Liver (tissue), 8 donors: ENCODE measurements at regions not wholly inside any gene's neighbourhood (a gene's known extent, or its start where the extent isn't known, plus 50 kb on each side); places are given as distances from the start of the nearest gene placed in this dataset.

Experiments used
- DNase-seq: peaks from one replicate; pipeline ENCODE4 v3.0.0-alpha.2; 2017; ENCODE audit warnings: low spot score
- H3K27ac ChIP-seq, 2 donors: one replicate each; pipeline ENCODE4 v1.7.0; 2013; ENCODE audit warnings: inconsistent platforms in 2 of 2, low read length in 2 of 2, control low read depth in 1 of 2, low read depth in 1 of 2, mild to moderate bottlenecking in 1 of 2
- H3K27me3 ChIP-seq, 4 donors: one replicate each; pipeline versions ENCODE4 v1.6.1 to v1.7.0; 2013; ENCODE audit warnings: low read length in 3 of 4, inconsistent platforms in 1 of 4, mild to moderate bottlenecking in 1 of 4, moderate library complexity in 1 of 4; ENCODE audit not compliant: control insufficient read depth in 4 of 4, insufficient read depth in 4 of 4
- H3K36me3 ChIP-seq, 4 donors: one replicate each; pipeline versions ENCODE4 v1.6.1 to v1.7.0; 2013; ENCODE audit warnings: low read length in 3 of 4, mild to moderate bottlenecking in 3 of 4, low read depth in 1 of 4, moderate library complexity in 1 of 4; ENCODE audit not compliant: control insufficient read depth in 4 of 4, insufficient read depth in 3 of 4
- H3K4me1 ChIP-seq, 4 donors: one replicate each; pipeline versions ENCODE4 v1.6.1 to v1.7.0; 2013; ENCODE audit warnings: low read length in 3 of 4, mild to moderate bottlenecking in 3 of 4, moderate library complexity in 1 of 4; ENCODE audit not compliant: control insufficient read depth in 4 of 4, insufficient read depth in 4 of 4
- H3K4me3 ChIP-seq, 3 donors: one replicate each; pipeline versions ENCODE4 v1.6.1 to v1.7.0; 2013; ENCODE audit warnings: low read length in 3 of 3, control low read depth in 1 of 3, low read depth in 1 of 3, mild to moderate bottlenecking in 1 of 3
- H3K9ac ChIP-seq, 2 donors: one replicate each; pipeline ENCODE4 v1.7.0; 2013; ENCODE audit warnings: low read length in 2 of 2, mild to moderate bottlenecking in 2 of 2, moderate library complexity in 2 of 2, control low read depth in 1 of 2, low read depth in 1 of 2
- H3K9me3 ChIP-seq, 4 donors: one replicate each; pipeline versions ENCODE4 v1.6.1 to v1.7.0; 2013; ENCODE audit warnings: low read length in 3 of 4; ENCODE audit not compliant: control insufficient read depth in 4 of 4
- ATF3 ChIP-seq: IDR thresholded peaks from 2 replicates; pipeline ENCODE4 v1.6.1; 2016; ENCODE audit warnings: antibody characterized with exemption
- CTCF ChIP-seq: fragments of 150-350 bp; IDR thresholded peaks from 2 replicates; pipeline ENCODE4 v1.5.1; 2017; ENCODE audit warnings: improper control_type of control experiment, low read depth, low read length; ENCODE audit not compliant: missing input control
- EGR1 ChIP-seq, 2 donors: IDR thresholded peaks; 2 replicates each; pipeline ENCODE4 v1.6.1; 2016 to 2018; ENCODE audit warnings: antibody characterized with exemption in 2 of 2, low read depth in 2 of 2
- FOXA1 ChIP-seq: IDR thresholded peaks from 2 replicates; pipeline ENCODE4 v1.6.1; 2016; ENCODE audit warnings: antibody characterized with exemption
- FOXA2 ChIP-seq: IDR thresholded peaks from 2 replicates; pipeline ENCODE4 v1.6.1; 2016; ENCODE audit warnings: antibody characterized with exemption
- GABPA ChIP-seq, 2 donors: IDR thresholded peaks in 1 of 2; conservative IDR thresholded peaks in 1 of 2; 2 replicates each; pipeline ENCODE4 v1.6.1; 2016; ENCODE audit warnings: antibody characterized with exemption in 2 of 2, mild to moderate bottlenecking in 1 of 2, moderate library complexity in 1 of 2
- HNF4A ChIP-seq, 2 donors: conservative IDR thresholded peaks; 2 replicates each; pipeline ENCODE4 v1.6.1; 2016; ENCODE audit warnings: antibody characterized with exemption in 2 of 2, mild to moderate bottlenecking in 2 of 2
- HNF4G ChIP-seq: IDR thresholded peaks from 2 replicates; pipeline ENCODE4 v1.6.1; 2016; ENCODE audit warnings: antibody characterized with exemption
- JUND ChIP-seq, 2 donors: IDR thresholded peaks; 2 replicates each; pipeline ENCODE4 v1.6.1; 2016; ENCODE audit warnings: antibody characterized with exemption in 2 of 2
- MAX ChIP-seq: IDR thresholded peaks from 2 replicates; pipeline ENCODE4 v1.6.1; 2016; ENCODE audit warnings: antibody characterized with exemption
- NR2F2 ChIP-seq: IDR thresholded peaks from 2 replicates; pipeline ENCODE4 v1.6.1; 2016; ENCODE audit warnings: antibody characterized with exemption
- RAD21 ChIP-seq, 2 donors: IDR thresholded peaks; 2 replicates each; pipeline ENCODE4 v1.6.1; 2016; ENCODE audit warnings: antibody characterized with exemption in 2 of 2, mild to moderate bottlenecking in 2 of 2
- REST ChIP-seq: IDR thresholded peaks from 2 replicates; pipeline ENCODE4 v1.6.1; 2016; ENCODE audit warnings: antibody characterized with exemption, mild to moderate bottlenecking
- RXRA ChIP-seq, 2 donors: IDR thresholded peaks; 2 replicates each; pipeline ENCODE4 v1.6.1; 2017 to 2018; ENCODE audit warnings: antibody characterized with exemption in 2 of 2, mild to moderate bottlenecking in 1 of 2
- SP1 ChIP-seq: IDR thresholded peaks from 2 replicates; pipeline ENCODE4 v1.6.1; 2018; ENCODE audit warnings: antibody characterized with exemption, mild to moderate bottlenecking
- TAF1 ChIP-seq: conservative IDR thresholded peaks from 2 replicates; pipeline ENCODE4 v1.6.1; 2016; ENCODE audit warnings: antibody characterized with exemption, mild to moderate bottlenecking
- YY1 ChIP-seq: IDR thresholded peaks from 2 replicates; pipeline ENCODE4 v1.6.1; 2016; ENCODE audit warnings: antibody characterized with exemption, mild to moderate bottlenecking
- ZBTB33 ChIP-seq: IDR thresholded peaks from 2 replicates; pipeline ENCODE4 v1.6.1; 2016; ENCODE audit warnings: antibody characterized with exemption
- WGBS: extraction: QIAGEN DNeasy Blood & Tissue Kit; methylation state at CpG from one replicate; pipeline ENCODE4 v1.1.7; 2013; 5-methylcytosine and 5-hydroxymethylcytosine counted together
- donor health status: healthy.
- donor health status: healthy.
- donor health status: healthy.
- donor health status: healthy.
- donor health status: healthy.

GRCh38 chr5:5799826-5800225 is 377.3 kb downstream of the ICE1 start:
- Histone ChIP-seq H3K36me3 (no peaks in the 10 kb centered on the region), H3K9ac (no peak overlapping the region), H3K27me3 (no peaks in the 10 kb centered on the region), H3K27ac (no peak overlapping the region), H3K9me3 (no peaks in the 10 kb centered on the region), H3K4me1 (peaks cover 4 to 20% (median 15%) of the 10 kb centered on the region in 4 donors), H3K4me3 (no peak overlapping the region)
- WGBS = 80% methylated on average over 3 of the region's 3 CpGs
- TF ChIP-seq JUND (IDR thresholded peaks at IDR 0.05) (no peak), RXRA (IDR thresholded peaks at IDR 0.05) (no peak), FOXA2 (no peak), HNF4A (conservative IDR thresholded peaks at IDR 0.05) (no peak), FOXA1 (no peak), RAD21 (IDR thresholded peaks at IDR 0.05) (no peak)
- DNase-seq = no peak

- Histone ChIP-seq H3K9me3 (no peaks in the 10 kb centered on the region), H3K4me1 (peaks cover 6 to 22% (median 18%) of the 10 kb centered on the region in 4 donors), H3K9ac (no peak overlapping the region), H3K36me3 (no peaks in the 10 kb centered on the region), H3K27ac (peak overlapping the region in 1 of 2 donors; percentile 6), H3K27me3 (no peaks in the 10 kb centered on the region), H3K4me3 (no peak overlapping the region)
- no peak for DNase-seq
- no peak for TF ChIP-seq TAF1
- TF ChIP-seq FOXA2 = peak; percentile 66
- TF ChIP-seq YY1 = peak; percentile 48
- peak; percentile 13 for TF ChIP-seq SP1
- TF ChIP-seq ZBTB33 = peak; percentile 26
- no peak for TF ChIP-seq EGR1 (IDR thresholded peaks at IDR 0.05; ENCODE audit: low read depth in 2 of 2)
- peak in 1 of 2 donors; percentile 58 for TF ChIP-seq RXRA (IDR thresholded peaks at IDR 0.05)
- TF ChIP-seq HNF4G = no peak
- TF ChIP-seq CTCF = no peak
- peak; percentile 36 for TF ChIP-seq MAX
- TF ChIP-seq ATF3 = no peak
- no peak for TF ChIP-seq GABPA (IDR thresholded peaks at IDR 0.05 in 1 of 2, conservative IDR thresholded peaks at IDR 0.05 in 1 of 2)
- TF ChIP-seq REST = no peak
- TF ChIP-seq HNF4A (conservative IDR thresholded peaks at IDR 0.05) = peak; percentile 23 to 73
- peak in 1 of 2 donors; percentile 48 for TF ChIP-seq JUND (IDR thresholded peaks at IDR 0.05)
- TF ChIP-seq NR2F2 = no peak
- TF ChIP-seq RAD21 (IDR thresholded peaks at IDR 0.05) = peak in 1 of 2 donors; percentile 17
- TF ChIP-seq FOXA1 = no peak
- 43% methylated on average over 4 of the region's 4 CpGs for WGBS
Measured at GRCh38 chr5:5799229-5799628, 376.8 kb downstream of the ICE1 start.
